Lower leg skin (tissue), 3 donors: ENCODE measurements at regions not wholly inside any gene's neighbourhood (a gene's known extent, or its start where the extent isn't known, plus 50 kb on each side); places are given as distances from the start of the nearest gene placed in this dataset.

ENCODE experiments used
- CTCF ChIP-seq, 3 donors: fragments of 450-650 bp; IDR thresholded peaks; one replicate each; pipeline ENCODE4 v1.5.1; 2016; ENCODE audit warnings: antibody characterized with exemption in 3 of 3, mild to moderate bottlenecking in 3 of 3, moderate library complexity in 2 of 3
- POLR2A ChIP-seq, 2 donors: fragments of 450-650 bp; IDR thresholded peaks; one replicate each; pipeline ENCODE4 v1.6.1; 2016 to 2017; ENCODE audit warnings: antibody characterized with exemption in 2 of 2, mild to moderate bottlenecking in 1 of 2, moderate library complexity in 1 of 2

- TF ChIP-seq CTCF (IDR thresholded peaks at IDR 0.05) (no peak), POLR2A (IDR thresholded peaks at IDR 0.05) (no peak)
Measured at GRCh38 chr7:34312624-34313023, 345.4 kb upstream of the NPSR1 start.
